Type B pancreatic cell (in vitro differentiated cells): ENCODE measurements at regions not wholly inside any gene's neighbourhood (a gene's known extent, or its start where the extent isn't known, plus 50 kb on each side); places are given as distances from the start of the nearest gene placed in this dataset.

Experiments
- DNase-seq: peaks from one replicate; pipeline ENCODE4 v3.0.0; 2021; ENCODE audit warnings: mixed read lengths; ENCODE audit not compliant: unreplicated experiment; ENCODE audit errors: extremely low spot score
- H3K27ac Mint-ChIP-seq: 2 replicates; pipeline ENCODE4 v1.8.0; 2021; ENCODE audit warnings: mild to moderate bottlenecking, mixed read lengths
- H3K27me3 Mint-ChIP-seq: 2 replicates; pipeline ENCODE4 v1.8.0; 2021; ENCODE audit warnings: mixed read lengths
- H3K36me3 Mint-ChIP-seq: 2 replicates; pipeline ENCODE4 v1.8.0; 2021; ENCODE audit warnings: mixed read lengths
- H3K4me1 Mint-ChIP-seq: one replicate; pipeline ENCODE4 v1.8.0; 2021; ENCODE audit warnings: mixed read lengths; ENCODE audit not compliant: unreplicated experiment
- H3K4me3 Mint-ChIP-seq: 2 replicates; pipeline ENCODE4 v1.8.0; 2021; ENCODE audit warnings: mild to moderate bottlenecking, mixed read lengths
- H3K9me3 Mint-ChIP-seq: 2 replicates; pipeline ENCODE4 v1.8.0; 2021; ENCODE audit warnings: mixed read lengths
- TF ChIP-seq, protein P1 (sequence below): fragments of 200-600 bp; sonication (generic); conservative IDR thresholded peaks from 2 replicates; pipeline ENCODE4 v1.5.0; 2021; ENCODE audit warnings: antibody characterized with exemption, mild to moderate bottlenecking

DNA sequence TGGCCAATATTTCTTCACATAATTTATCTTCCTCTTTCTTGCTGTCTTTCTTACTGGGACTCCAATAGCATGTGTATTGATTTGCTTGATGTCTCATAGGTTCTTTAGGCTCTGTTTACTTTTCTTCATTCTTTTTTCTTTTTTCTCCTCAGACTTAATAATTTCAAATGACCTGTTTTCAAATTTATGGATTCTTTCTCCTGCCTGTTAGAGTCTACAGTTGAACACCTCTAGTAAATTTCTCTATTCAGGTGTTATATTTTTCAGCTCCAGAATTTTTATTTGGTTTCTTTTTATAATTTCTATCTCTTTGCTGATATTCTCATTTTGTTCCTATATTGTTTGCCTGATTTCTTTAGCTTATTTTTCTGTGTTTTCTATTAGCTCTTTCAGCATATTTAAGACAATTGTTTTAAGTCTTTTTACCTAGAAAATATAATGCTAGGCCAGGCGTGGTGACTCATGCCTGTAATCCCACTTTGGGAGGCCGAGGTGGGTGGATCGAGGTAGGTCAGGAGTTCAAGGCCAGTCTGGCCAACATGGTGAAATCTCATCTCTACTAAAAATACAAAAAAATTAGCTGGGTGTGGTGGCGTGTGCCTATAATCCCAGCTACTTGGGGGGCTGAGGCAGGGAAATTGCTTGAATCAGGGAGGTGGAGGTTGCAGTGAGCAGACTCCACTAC lies 61.9 kb upstream of the TNS3 start:
- no peak for DNase-seq
- TF ChIP-seq, protein P1, sequence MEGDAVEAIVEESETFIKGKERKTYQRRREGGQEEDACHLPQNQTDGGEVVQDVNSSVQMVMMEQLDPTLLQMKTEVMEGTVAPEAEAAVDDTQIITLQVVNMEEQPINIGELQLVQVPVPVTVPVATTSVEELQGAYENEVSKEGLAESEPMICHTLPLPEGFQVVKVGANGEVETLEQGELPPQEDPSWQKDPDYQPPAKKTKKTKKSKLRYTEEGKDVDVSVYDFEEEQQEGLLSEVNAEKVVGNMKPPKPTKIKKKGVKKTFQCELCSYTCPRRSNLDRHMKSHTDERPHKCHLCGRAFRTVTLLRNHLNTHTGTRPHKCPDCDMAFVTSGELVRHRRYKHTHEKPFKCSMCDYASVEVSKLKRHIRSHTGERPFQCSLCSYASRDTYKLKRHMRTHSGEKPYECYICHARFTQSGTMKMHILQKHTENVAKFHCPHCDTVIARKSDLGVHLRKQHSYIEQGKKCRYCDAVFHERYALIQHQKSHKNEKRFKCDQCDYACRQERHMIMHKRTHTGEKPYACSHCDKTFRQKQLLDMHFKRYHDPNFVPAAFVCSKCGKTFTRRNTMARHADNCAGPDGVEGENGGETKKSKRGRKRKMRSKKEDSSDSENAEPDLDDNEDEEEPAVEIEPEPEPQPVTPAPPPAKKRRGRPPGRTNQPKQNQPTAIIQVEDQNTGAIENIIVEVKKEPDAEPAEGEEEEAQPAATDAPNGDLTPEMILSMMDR, result no peak
- H3K4me3 Mint-ChIP-seq, result no peak overlapping the region
- H3K27me3 Mint-ChIP-seq, result no peaks in the 10 kb centered on the region
- peaks cover 47% of the 10 kb centered on the region for H3K4me1 Mint-ChIP-seq
- peaks cover 9% of the 10 kb centered on the region for H3K36me3 Mint-ChIP-seq
- H3K27ac Mint-ChIP-seq, result no peak overlapping the region
- H3K9me3 Mint-ChIP-seq, result peaks cover 12% of the 10 kb centered on the region

DNA sequence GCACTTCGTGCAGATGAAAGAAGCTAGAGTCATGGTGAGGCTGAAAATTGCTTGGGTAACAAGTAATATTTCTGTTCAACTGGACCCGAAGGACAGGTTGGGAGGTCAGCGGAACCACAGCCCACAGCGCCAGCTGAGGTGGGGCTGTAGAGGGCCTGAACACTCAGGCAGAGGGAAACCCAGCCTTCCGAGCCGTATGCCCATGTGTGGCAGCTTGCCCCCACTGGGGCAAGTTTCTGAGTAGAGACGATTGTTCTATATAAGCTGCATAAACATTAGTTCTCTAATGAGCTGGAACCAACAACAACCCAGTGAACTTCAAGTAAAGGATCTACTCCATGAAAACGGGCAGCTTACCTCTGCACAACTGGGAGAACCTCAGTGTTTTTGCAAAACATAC lies 58.4 kb upstream of the TNS3 start:
- peaks cover 2% of the 10 kb centered on the region for H3K27me3 Mint-ChIP-seq
- no peak overlapping the region for H3K27ac Mint-ChIP-seq
- peaks cover 50% of the 10 kb centered on the region for H3K4me1 Mint-ChIP-seq
- TF ChIP-seq, protein P1, result no peak
- peaks cover 12% of the 10 kb centered on the region for H3K9me3 Mint-ChIP-seq
- no peak for DNase-seq
- H3K36me3 Mint-ChIP-seq, result peaks cover 9% of the 10 kb centered on the region
- H3K4me3 Mint-ChIP-seq, result no peak overlapping the region

DNA sequence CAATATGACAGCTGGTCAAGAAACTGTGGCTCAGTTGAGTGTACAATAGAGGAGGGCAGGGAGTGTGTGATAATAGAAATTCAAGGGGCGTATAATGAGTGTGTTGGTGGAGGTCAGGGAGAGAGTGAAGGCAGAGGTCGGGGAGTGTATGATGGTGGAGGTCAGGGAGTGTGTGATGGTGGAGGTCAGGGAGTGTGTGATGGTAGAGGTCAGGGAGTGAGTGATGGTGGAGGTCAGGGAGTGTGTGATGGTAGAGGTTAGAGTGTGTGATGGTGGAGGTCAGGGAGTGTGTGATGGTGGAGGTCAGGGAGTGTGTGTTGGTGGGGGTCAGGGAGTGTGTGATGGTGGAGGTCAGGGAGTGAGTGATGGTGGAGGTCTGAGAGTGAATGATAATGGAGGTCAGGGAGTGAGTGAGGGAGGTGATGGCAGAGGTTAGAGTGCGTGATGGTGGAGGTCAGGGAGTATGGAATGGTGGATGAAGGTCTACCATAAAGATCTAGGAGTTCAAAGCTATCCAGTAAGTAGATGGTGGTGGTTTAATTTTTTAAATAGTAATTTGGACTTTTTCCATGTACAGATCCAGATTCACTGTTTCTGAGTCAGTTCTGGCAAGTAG lies 57.7 kb upstream of the TNS3 start:
- no peak for DNase-seq
- Mint-ChIP-seq H3K4me1 (peaks cover 53% of the 10 kb centered on the region), H3K27me3 (peaks cover 3% of the 10 kb centered on the region), H3K9me3 (peaks cover 6% of the 10 kb centered on the region), H3K27ac (no peak overlapping the region), H3K4me3 (no peak overlapping the region), H3K36me3 (peaks cover 4% of the 10 kb centered on the region)
- TF ChIP-seq, protein P1, result no peak

DNA sequence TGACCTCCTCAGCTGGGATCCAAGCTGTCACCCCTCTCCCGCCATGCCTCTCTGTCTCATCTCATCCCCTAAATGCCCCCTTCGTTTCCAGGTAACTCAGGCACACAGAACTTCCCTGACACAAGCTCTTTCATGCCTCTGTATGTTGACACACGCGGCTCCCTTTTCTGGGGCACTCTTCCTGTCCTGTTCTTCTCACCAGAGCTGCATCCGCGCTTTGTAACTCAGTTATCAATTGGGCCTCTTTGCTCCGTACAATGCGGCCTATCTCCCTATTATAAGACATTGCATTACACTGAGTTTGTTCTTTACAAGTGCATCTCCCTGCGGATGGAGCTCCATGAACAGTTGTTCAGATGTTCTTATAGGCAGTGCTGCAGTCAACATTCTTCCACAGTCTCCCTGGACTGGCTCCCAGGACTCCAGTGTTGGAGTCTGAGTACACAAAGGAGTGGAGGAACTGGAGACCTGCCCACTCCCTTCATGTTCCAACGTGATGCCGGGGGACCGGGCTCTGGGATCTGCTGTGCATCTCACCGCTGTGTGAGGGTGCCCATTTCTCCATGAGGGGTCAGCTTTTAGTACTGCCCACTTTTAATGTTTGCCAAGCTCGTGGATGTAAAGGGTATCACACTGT lies 56.9 kb upstream of the TNS3 start:
- H3K4me3 Mint-ChIP-seq, result no peak overlapping the region
- H3K27ac Mint-ChIP-seq, result peak overlapping the region; percentile 50
- peaks cover 3% of the 10 kb centered on the region for H3K27me3 Mint-ChIP-seq
- H3K36me3 Mint-ChIP-seq, result peaks cover 3% of the 10 kb centered on the region
- peaks cover 5% of the 10 kb centered on the region for H3K9me3 Mint-ChIP-seq
- peaks cover 59% of the 10 kb centered on the region for H3K4me1 Mint-ChIP-seq
- TF ChIP-seq, protein P1, result no peak
- no peak for DNase-seq

DNA sequence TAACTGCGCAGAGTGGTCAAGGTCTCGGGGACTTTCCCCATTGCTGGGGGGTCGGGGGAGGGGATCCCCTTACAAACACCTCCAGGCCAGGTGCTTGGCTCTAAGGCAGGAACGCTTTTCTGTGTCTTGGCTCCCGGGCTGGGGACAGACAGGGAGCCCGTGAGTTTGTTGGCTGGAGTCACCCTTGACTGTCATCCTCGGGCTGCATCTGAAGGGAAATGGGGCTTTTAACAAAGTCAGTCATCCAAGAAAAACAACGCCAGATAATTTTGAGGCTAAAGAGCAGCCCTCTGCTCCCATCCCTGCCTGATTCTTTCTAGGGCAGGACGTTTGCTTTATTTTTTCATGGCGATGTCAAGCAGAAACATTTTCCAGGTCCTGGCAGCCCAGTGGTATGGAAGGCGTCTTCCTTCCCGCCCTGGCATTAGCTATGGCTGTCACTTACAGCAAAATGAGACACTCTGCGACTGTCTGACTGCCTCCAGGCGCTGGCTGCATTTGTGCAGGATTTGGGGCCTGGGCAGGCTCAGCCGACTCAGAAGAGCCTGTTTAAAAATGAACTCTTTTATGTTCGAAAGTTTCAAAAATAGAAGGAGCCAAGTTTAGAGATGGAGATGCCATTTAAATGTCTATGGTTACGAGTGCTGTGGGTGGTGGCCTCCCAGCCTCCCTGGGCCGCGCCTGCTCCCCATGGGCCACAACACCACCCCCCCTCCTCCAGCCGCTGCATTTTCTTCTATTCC lies 54.7 kb upstream of the TNS3 start:
- H3K4me1 Mint-ChIP-seq, result peaks cover 65% of the 10 kb centered on the region
- peak overlapping the region; percentile 76 for H3K27ac Mint-ChIP-seq
- H3K36me3 Mint-ChIP-seq, result no peaks in the 10 kb centered on the region
- peaks cover 3% of the 10 kb centered on the region for H3K27me3 Mint-ChIP-seq
- TF ChIP-seq, protein P1, result no peak
- H3K4me3 Mint-ChIP-seq, result peak overlapping the region; percentile 28
- H3K9me3 Mint-ChIP-seq, result no peaks in the 10 kb centered on the region
- no peak for DNase-seq
